HG03175 (cell line): ENCODE measurements at regions not wholly inside any gene's neighbourhood (a gene's known extent, or its start where the extent isn't known, plus 50 kb on each side); places are given as distances from the start of the nearest gene placed in this dataset.

Experiments used
- ATAC-seq: cut with Tn5 transposase; IDR thresholded peaks from one replicate; pipeline ENCODE4 v1.9.1; 2021; ENCODE audit warnings: mild to moderate bottlenecking, moderate library complexity; ENCODE audit not compliant: unreplicated experiment

DNA sequence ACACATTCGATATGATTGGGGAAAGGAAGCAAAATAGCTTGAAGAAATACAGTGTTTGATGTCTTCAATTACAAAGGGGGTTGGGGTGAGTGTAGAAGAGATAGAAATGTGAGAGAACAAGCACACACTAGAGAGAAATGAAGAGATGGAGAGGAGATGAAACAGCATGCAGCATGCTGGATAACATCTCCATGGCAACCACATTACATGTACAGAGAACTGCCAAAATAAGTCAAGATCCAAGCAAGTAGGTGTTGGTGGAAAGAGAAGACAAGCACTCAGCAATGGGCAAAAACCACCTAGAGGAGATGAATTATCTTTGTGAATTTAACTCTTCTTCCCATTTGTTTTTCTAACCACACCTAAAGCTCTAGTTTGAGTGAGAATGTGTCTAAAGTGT, 289.8 kb downstream of the GRIN2B start:
- no peak for ATAC-seq

DNA sequence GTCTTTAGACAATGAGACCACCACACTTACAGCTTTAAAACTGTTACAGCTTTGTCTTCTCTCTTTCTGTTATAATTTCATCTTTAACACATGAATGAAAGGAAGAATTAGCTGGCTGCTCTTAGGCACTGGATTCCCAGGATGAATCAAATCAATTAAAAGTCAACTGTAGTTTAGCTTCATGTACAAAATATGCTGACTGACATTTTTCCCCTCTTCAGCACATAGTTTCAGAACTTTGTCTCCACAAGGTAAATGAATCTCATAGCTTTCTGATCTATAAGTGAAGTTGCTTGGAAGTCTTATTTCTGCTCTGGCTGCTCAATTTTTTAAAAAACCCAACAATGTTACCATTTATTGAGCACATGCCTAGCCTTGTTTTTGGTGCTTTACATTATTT, 293.8 kb downstream of the GRIN2B start:
- no peak for ATAC-seq

DNA sequence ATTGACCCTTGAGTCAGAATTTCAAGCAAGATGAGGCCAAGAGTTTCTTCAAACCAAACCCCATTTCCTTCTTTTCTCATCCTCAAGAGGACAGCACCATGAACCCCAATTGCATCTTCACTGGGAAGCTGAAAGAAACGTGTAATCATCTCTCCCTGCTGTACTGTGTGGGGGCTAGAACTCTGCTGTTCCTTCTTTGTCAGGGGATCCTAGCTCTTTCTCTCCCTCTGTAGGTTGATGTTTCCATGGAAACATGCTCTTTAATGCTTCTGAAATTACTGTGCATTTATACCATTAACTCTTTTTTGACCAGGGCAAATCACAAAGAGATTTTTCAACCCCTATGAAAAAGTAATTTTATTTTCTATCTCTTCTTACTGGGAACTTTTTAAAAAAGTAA, 295.1 kb downstream of the GRIN2B start:
- no peak for ATAC-seq

DNA sequence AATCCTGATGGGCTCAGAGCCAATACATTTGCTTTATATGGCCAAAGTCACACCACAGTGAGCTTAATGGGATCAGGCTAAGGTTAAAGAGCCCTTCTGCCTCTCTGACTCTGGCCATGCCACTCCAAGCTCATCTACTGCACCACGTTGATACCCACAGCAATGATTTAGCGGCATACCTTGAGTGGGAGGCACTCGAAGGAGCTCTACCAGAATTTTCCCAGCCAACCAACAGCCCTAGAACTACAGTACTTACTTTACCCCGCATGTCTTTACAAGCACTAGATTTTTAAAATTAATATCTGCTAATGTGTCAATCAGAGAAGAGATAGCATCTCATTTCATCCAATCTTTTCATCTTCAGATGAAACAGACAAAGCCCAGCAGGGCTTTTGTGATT, 300.5 kb downstream of the GRIN2B start:
- no peak for ATAC-seq

GRCh38 chr12:13676880-13677279, 304.5 kb downstream of the GRIN2B start:
- no peak for ATAC-seq

DNA sequence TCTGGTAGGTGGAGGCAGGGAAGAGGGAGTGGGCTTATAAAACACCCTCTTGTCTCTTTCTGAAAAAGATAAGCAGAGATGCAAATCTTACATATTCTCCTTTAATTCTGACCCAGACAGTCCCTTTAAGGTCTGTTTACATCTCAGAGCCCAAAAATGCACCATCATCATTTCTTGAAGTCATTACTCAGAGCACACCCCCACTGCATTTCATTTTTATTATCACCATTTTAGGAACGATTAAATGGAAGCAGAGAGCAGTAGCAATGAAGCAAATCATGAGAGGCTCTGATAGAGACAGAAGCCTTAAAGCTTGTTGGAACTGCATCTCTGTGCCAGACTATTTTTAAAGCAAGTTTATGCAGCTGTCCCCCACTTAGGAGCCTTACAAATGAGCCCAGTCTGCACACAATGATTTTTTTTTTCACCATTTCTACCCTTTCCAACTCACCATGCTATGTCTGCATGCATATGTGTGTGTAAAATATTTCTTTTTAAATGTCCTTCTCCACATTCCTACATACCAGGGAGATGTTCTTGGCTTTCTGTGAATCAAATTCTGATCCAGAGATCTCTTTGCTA, 311.0 kb downstream of the GRIN2B start:
- ATAC-seq, result no peak

- no peak for ATAC-seq
Observed at GRCh38 chr12:13668880-13669279, 312.5 kb downstream of the GRIN2B start.

GRCh38 chr12:13666806-13667205, 314.6 kb downstream of the GRIN2B start:
- ATAC-seq, result no peak

- peak; percentile 80 for ATAC-seq
Observed at GRCh38 chr12:13661005-13661887, 320.2 kb downstream of the GRIN2B start.

- no peak for ATAC-seq
Observed at GRCh38 chr12:13654456-13654855, 326.9 kb downstream of the GRIN2B start.

- ATAC-seq, result no peak
Observed at GRCh38 chr12:13652105-13652504, 329.3 kb downstream of the GRIN2B start.

- no peak for ATAC-seq
Observed at GRCh38 chr12:13635709-13636108, 345.7 kb downstream of the GRIN2B start.

GRCh38 chr12:13631873-13632272, 349.5 kb downstream of the GRIN2B start:
- ATAC-seq, result no peak

DNA sequence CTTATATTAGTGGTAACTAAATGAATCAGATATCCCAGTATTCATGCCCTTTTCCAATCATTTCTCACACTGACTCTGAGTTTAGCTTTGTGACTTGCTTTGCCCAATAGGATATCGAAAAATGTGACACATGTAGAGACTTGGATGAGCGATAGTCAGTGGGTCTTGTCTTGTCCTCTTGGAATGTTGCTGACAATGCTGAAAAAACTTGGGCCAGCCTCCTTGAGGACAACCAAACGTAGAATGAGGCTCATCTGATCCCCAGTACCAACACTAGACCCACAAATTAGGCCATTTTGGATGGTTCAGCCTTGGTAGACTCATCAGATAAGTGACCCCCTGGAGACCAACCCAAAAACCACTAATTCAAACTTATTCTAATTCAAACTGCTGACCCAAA, 351.0 kb downstream of the GRIN2B start:
- ATAC-seq, result no peak

GRCh38 chr12:13628067-13628466, 353.3 kb downstream of the GRIN2B start:
- no peak for ATAC-seq

GRCh38 chr12:13627536-13627935, 353.9 kb downstream of the GRIN2B start:
- ATAC-seq, result no peak

DNA sequence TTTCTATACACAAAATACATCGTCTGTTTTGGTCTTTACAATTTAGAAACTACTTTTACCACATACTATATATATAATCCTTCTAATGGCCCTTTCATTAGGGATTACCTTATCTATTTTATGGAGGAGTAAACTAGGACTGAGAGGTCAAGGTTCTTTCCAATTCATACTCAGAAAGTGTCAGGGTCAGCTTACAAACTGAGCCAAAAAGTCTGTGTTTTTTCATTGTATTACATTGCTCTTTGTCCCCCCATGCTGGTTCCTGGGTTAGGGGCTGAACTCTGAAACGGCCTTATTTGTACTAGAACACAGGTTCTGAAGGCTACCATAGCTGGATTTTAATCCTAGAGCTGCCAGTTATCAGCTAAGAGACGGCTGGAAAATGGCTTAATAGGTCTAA, 368.1 kb downstream of the GRIN2B start:
- ATAC-seq, result no peak

GRCh38 chr12:13609894-13610679, 371.3 kb downstream of the GRIN2B start:
- no peak for ATAC-seq

GRCh38 chr12:13606290-13606689, 375.1 kb downstream of the GRIN2B start:
- ATAC-seq, result no peak

DNA sequence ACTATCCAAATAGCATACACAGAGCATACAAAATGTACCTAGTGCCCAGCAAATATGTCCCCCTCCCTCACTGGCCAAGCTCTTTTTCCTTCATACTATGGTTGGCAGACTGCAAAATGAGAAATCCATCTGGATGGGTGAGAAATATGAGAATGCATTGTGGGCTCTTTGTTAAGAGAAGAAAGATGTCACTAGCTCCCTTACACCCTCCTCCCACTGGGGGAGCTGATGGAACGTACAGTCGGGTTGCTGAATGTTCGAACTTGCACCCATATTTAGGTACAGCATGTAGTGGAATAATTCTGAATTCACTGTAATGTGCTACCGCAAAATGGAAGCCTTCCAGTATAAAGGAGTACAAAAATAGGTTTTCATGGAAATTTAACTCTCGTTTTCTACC, 377.4 kb downstream of the GRIN2B start:
- no peak for ATAC-seq

GRCh38 chr12:13602172-13602571, 379.2 kb downstream of the GRIN2B start:
- no peak for ATAC-seq

- ATAC-seq, result no peak
Observed at GRCh38 chr12:13599176-13599575, 382.2 kb downstream of the GRIN2B start.
